CD1c-positive myeloid dendritic cell (primary cell): ENCODE measurements at regions not wholly inside any gene's neighbourhood (a gene's known extent, or its start where the extent isn't known, plus 50 kb on each side); places are given as distances from the start of the nearest gene placed in this dataset.

Source experiments
- DNase-seq: peaks from one replicate; pipeline ENCODE4 v3.0.0-alpha.2; 2016; ENCODE audit errors: extremely low spot score

GRCh38 chr16:49216593-49216992, 65.0 kb downstream of the CBLN1 start:
- no peak for DNase-seq

DNA sequence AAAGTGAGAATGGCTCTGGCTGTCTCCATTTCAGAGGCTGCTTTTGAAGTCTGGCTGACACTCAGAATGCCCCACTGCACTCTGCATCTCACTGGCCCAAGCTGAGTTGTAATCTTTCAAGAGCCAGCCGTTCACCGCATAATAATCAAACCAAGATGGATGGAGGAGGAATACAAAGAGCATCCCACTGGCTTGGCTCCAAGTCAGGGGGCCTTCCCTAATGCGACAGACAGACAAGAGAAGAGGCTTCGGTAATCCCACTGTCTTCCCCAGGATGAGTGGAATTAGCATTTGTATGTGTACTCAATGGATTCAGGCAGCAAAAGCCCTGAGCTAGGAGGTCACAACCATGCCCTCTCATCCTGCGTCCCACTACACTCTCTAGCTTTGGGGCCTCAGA, 68.0 kb downstream of the CBLN1 start:
- DNase-seq: no peak

DNA sequence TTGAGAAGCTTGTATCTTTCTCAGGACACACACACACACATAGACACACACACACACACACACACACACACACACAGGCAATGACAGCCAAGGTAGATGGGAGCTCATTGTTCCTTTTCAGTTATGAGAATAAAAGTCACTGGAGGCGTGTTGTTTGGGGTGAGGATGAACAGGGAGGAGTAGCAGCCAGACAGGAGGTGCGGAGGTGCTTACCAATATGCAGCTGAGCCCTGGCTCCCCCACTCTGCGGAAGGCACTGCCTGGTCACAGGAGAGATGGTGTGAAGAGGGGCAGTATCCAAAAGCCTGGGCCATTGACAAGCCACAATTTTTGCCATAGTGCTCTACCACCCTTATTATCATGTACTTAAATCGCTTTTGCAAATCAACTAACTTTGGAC, 77.4 kb downstream of the CBLN1 start:
- DNase-seq: no peak

DNA sequence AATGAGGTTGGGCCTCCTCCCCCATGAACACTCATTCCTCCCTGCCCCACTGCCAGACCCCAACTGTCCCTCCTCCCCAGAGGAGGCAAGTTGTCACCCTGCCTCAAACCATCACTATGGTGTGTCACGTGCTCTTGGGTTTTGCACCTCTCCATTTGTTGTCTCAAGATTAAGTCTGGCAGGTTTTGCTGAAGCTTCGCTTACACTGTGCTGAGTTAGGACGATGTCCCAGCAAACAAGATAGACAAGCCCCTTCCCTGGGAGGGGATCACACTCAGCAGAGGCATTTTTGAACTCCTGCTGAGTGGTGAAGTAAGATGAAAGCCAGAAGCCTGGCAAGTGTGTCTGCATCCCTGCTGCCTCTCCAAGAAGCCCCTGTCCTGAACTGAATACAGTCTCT, 78.3 kb downstream of the CBLN1 start:
- DNase-seq: no peak

DNA sequence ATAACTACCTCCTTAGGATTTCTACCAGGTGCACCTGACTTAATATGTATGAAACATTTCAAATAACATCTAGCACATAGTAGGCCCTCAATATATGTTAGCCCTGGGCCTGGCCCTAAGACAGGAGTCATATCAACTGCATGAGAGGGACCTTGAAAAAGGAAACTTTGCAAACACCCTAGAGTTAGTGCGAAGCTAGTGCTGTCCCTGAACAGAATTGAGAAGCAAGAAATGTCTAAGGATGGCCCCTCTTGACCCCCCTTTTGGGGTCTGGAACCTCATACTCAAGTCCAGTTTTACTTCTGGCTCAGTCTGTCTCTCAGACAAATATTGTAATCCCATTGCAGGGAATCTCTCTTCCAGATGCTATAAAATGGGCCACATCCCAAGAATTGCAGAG, 80.5 kb downstream of the CBLN1 start:
- no peak for DNase-seq

- no peak for DNase-seq
These were observed 81.3 kb downstream of the CBLN1 start for GRCh38 chr16:49200223-49200820.

GRCh38 chr16:49195237-49195548, 86.4 kb downstream of the CBLN1 start:
- DNase-seq: no peak

GRCh38 chr16:49194537-49195236, 87.0 kb downstream of the CBLN1 start:
- no peak for DNase-seq

DNA sequence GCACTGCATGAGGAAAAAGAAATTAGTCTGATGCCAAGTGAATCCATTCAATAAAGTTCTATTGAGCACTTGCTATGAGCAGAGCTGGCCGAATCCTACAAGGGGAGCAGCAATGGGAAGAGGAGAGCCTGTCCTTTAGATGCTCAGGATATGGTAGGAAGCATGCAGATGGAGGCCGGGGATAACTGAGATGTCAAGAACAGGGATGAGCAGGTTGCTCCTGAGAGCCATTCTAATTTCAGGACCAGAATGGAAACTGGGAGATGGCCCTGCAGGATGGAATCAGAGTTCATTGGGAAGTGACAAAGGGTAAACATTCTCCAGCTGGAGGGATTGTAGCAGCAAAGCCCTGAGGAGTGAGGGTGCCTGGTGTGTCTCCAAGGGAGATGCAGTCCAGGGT, 88.0 kb downstream of the CBLN1 start:
- DNase-seq: no peak

DNA sequence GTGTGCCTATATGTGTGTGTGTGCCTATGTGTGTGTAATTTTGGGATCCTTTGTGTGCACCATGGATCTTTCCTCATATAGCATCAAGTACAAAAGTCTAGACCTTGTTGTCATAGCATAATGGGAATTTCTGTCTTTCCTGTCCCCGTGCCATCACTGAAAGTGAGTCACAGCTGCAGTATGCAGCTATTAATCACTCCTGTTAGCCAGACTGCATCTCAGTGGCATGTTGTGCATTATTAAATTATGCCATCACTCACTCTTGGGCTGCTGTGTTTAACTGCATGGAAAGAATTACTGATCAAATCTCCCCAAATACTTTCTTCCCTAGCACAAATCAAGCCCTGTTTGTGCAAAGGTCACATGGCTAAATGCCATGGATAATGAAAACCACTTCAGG, 92.4 kb downstream of the CBLN1 start:
- DNase-seq: no peak

DNA sequence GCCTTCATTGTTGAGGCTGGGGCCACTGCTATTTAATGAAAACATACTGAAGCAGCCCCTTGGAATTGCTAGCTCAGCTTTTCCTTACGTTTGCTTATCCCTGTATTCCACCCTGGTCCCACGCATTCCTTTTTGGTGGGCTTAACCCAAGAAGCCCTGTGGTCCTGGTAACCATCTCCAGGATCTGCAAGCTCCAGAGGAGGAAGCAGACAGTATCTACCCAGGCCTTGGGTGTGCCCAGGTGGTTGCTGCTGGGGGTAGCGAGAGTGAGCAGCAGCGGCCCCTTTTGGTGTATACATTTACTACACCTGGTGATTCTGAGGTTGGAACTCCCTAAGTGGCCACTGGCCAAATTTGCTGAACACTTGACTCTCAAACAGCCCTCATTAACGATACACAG, 97.7 kb downstream of the CBLN1 start:
- DNase-seq: no peak

DNA sequence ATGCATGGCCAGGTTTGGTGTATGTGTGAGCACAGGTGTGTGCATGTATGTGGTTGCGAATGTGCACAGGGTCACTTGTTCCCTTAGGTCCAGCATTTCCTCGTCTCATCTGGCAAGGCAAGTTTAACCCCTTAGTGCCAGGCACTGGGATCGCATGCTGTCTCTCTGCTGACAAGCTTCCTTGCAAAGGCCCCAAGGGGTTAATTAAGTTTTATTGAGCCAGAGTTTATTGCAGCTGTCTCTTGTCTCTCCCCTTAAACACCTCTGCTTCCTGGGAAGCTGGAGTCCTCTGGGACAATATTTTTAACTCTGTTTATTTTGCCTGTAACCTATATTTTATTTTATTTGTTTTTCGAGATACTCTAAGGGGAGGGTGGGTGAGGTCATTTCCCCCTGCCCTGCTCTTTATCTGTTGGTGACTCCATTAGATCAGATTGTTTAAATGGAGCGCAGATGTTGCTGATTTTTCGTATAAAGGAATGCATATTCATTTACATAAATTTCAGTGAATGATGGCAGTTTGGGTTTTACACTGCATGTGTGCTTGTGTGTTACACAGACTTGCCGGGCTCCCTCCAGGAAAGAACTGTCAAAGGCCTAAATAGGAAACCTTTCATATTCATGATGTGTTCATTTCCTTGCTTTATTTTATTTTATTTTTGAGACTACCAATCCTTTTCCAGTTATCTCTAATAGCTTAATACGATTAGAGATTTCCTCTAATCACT, 99.7 kb downstream of the CBLN1 start:
- DNase-seq: no peak

DNA sequence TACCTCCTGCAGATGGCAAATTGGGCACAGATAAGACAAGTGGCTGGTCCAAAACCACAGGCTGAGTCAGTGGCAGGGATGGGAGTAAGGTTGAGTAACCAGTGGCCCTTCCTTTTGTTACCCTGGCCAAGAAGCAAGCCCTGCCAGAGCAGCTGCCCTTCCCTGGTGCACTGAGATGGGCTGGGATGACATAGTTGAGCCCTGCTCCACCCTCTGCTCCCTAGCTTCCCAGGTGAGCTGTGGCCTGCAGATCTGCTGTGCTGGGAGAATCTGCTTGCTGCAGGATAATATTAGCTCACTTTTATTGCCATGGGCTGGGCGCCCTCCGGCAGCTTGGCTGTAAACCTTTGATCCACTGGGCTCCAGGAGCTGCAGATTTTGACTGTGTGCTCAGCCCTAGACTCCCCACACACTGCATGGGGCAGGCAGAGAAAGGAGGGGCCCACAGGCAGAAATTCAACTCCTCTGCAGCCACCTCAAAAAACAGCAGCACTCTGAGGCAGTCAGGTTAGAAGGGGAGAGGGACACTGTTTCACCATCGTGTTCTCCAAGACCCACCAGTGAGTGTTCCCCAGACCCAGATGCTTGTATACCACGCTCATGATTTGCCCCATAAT, 101.8 kb downstream of the CBLN1 start:
- DNase-seq: no peak

- no peak for DNase-seq
These were observed 113.5 kb downstream of the CBLN1 start for GRCh38 chr16:49168126-49168525.

- DNase-seq: no peak
These were observed 116.6 kb downstream of the CBLN1 start for GRCh38 chr16:49165025-49165424.

- DNase-seq: no peak
These were observed 120.4 kb downstream of the CBLN1 start for GRCh38 chr16:49161191-49161590.

GRCh38 chr16:49158029-49158642, 123.5 kb downstream of the CBLN1 start:
- peak; percentile 1 for DNase-seq

DNA sequence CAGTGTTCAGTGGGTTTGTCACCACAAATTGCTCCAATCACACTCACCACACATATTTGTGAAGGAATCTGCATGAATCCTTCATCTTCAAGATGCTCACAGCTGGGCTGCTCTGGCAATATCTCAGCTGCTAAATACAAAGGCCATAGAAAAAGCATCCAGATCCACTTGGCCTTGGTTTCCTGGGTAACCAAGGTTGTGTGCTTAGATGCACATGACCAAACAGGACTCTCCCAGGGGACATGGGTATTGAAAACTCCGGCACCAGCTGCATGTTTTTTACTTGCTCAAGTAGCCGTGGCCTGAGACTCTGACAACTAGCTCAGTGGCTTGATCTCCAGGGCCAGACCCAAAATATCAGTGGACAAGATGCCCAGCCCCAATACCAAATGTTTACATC, 131.3 kb downstream of the CBLN1 start:
- DNase-seq: no peak

DNA sequence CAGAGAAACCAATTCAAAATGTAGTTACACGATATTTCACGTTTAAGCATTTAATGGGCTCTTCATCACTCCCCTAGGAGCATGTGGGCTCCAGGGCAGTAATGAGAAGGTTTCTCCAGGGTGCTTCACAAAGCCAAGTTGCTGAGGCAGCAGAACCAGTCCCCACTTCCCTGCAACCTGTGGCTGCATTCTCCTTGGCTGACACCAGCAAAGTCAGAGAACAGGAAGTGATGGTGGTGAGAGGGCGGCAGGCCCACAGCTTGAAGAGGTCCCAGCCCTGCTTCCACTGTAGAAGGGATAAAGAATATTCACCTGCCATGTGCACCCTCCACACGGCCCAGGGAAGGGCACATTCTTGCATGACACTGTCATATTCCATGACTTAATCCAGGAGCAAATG, 133.2 kb downstream of the CBLN1 start:
- DNase-seq: no peak

- DNase-seq: no peak
These were observed 141.0 kb downstream of the CBLN1 start for GRCh38 chr16:49140618-49141017.

GRCh38 chr16:49130397-49130796, 151.2 kb downstream of the CBLN1 start:
- DNase-seq: no peak

GRCh38 chr16:49129935-49130334, 151.7 kb downstream of the CBLN1 start:
- DNase-seq: no peak

- DNase-seq: no peak
These were observed 152.9 kb downstream of the CBLN1 start for GRCh38 chr16:49128740-49129139.
